Esophagus mucosa (tissue), 1 donor: ENCODE measurements at regions not wholly inside any gene's neighbourhood (a gene's known extent, or its start where the extent isn't known, plus 50 kb on each side); places are given as distances from the start of the nearest gene placed in this dataset.
"Not testable (repeated sequence)": the region's sequence is repeated elsewhere in the genome, so short reads cannot be mapped to it uniquely, and the experiment has no call there.

ENCODE experiments used
- ATAC-seq: fragments of 200-7000 bp; cut with Tn5 transposase; one replicate; pipeline ENCODE4 v1.9.1; 2020
- donor health status: DM: yes; HTN: yes; CAD: no.

DNA sequence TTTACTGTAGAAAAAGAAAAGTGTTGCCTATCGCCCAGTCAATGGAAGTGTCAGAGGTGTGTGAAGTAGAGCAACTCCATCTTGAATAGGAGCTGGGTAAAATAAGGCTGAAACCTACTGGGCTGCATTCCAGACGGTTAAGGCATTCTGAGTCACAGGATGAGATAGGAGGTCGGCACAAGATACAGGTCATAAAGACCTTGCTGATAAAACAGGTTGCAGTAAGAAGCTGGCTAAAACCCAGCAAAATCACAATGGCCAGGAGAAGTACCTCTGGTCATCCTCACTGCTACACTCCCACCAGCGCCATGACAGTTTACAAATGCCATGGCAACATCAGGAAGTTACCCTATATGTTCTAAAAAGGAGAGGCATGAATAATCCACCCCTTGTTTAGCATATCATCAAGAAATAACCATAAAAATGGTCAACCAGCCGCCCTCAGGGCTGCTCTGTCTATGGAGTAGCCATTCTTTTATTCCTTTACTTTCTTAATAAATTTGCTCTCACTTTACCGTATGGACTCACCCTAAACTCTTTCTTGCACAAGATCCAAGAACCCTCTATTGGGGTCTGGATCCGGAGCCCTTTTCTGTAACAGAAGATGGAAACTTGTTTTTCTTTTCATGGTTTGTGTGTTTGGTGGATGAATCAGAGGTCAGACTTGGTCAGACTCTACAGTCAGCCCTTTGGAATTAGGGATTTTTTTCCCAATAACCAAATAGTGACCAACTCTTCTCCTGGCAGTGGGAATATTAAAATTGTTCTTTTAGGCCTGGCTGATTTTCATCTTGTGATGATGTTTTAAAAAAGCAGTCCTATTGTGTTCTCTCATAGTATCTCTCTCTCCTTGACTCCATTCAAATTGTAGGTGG, 252.9 kb upstream of the ACTBL2 start:
- not testable (repeated sequence) for ATAC-seq

DNA sequence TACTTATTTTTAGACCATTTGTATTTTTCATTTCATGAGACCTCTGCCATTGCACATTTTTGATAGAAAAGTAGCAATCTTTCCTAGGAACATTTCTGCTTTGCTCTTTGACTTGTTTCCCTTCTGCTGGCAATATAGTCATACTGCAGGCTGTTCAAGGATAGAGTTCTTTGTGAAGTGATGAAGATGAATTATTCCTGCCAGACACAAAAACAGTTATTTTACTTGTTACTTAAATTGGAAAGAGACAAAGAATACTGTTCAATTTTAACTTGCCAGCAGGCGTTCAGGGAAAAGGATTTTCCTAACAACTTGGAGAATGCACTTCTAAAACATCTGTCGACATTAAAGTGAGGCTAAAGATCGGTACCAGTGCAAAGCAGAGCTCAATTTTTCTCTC, 251.7 kb upstream of the ACTBL2 start:
- no peak for ATAC-seq

DNA sequence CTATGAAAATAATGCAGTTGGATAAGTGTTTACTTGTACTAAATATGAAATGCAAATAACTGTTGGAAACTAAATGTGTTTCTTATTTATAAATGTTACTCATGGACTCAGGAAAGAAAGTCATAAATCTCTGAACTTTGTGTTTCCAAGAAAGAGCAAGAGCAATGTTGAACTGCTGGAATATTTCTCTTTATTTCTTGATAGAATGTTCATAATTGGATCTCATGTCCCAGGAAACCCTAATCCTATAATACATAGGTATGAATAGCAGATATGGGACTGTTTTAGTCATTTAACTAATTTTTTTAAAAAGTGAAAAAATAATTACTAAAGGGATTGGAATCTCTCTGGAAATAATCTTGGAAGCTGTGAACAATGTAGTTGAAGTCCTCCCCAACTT, 245.0 kb upstream of the ACTBL2 start:
- ATAC-seq, result no peak

DNA sequence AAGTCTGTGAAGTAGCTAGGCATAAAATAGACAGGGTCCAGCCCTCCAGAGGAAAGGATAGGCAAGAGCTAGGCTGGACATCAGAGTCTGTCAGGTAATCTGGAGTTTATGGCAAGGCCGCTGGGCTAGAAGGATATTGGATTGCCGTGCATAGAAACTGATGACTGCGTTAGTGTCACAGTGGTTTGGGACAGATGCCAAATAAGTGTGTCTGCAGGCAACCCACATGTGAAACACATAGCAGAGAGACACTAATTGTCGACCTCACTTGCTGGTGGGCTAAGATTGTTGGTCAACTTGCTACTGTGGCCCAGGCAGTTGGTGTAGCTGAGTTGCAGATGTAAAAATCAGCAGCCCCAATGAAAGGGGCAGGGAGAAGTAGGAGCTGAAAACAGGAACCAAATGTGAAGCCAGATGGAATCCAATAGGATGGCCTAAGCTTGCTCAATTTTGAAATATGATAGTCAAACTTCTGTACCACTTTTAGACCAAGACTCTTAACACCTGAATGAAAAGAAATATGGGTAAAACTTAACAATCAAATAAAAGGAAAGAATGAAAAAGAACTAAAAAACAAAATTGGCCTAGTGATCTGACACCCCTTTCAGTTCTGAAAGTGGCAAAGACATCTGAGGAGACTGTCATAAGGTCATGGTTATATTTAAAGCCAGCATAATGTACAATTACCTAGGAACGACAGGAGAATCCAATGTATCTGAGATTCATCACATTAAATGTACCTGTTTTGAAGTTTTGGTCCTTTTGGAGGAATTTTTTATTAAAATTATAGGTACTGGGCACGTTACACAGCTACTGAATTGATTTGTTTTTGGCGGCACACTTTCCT, 243.3 kb upstream of the ACTBL2 start:
- no peak for ATAC-seq

DNA sequence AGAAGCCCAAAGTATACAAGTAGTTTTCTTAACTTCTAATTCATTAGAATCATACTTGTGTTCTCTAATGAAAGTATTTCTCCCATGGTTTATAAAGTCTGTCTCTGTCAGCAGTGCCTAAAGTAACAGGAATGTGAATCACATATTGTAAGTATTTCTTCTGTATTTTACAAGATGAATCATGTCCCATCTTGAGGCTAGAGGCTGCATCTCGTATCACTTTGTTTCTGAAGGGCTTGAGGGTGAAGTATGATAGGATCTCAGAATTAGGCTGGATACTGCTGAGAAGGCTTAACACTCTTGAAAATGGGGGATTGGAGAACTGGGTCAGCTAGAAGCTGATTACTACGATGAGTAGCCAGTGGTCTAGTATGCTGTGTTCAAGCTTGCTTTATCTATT, 242.2 kb upstream of the ACTBL2 start:
- no peak for ATAC-seq

GRCh38 chr5:57721226-57721625, 238.6 kb upstream of the ACTBL2 start:
- ATAC-seq, result no peak

GRCh38 chr5:57720656-57721055, 238.0 kb upstream of the ACTBL2 start:
- no peak for ATAC-seq

GRCh38 chr5:57719216-57719615, 236.6 kb upstream of the ACTBL2 start:
- ATAC-seq, result no peak

DNA sequence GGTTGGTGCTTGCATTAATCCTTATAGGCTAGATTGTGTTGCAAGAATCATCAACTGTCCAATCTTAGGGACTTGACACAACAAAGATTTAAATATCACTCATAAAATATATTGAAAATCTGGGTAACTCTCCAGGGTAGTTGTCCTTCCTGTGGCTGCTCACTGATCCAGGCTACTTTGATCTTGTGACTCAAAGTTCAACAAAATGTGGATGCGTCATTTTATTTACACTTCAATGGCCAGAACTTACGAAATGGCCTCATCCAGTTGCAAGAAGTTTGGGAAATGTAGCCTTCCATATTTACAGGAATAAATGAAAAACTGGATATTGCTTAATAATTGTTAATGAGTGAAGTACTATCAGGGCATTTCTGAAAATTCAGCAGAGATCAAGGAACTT, 235.5 kb upstream of the ACTBL2 start:
- ATAC-seq, result peak; percentile 52

DNA sequence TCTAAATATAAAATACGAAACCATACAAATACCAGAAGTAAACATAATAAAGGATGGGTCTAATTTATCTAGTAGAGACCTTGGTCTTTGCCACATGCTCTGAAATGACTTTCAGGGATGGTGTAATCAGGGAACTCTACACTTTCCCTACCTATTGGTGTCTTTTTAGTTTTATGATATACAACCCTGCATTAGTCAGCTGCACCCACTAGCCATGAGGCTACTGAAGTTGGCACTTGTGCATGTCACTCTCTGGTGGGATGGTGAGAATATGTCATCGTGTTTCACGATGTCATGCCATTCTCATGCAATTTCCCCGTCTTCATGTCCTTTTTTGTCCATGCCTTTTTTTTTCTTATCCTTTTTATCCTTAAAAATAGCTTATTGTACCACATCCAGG, 234.9 kb upstream of the ACTBL2 start:
- no peak for ATAC-seq

GRCh38 chr5:57716661-57717060, 234.1 kb upstream of the ACTBL2 start:
- ATAC-seq, result no peak

DNA sequence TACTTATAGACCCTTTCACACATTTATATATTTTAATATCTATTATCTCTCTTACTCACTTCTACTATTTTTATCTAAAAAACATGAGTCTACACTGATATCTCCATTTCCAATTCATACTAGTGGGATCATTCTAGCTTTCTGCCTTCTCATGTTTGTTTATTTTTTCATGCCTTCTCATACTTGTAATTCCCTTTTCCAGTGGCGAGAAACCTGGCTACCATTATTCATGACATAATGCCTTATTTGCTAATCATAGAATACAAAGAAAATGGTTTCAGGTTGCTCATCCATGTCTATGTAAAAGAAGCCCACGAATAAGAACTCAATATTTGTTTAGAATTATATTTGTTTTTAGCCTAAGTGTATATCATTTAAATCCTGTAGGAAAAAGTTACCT, 232.7 kb upstream of the ACTBL2 start:
- no peak for ATAC-seq

DNA sequence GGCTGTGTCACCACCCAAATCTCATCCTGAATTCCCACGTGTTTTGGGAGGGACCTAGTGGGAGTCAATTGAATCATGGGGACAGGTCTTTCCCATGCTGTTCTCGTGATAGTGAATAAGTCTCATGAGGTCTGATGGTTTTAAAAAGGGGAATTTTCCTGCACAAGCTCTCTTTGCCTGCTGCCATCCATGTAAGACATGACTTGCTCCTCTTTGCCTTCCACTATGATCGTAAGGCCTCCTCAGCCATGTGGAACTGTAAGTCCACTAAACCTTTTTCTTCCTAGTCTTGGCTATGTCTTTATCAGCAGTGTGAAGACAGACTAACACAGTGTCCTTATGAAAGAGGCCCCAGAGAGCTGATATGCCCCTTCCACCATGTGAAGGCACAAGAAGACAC, 230.9 kb upstream of the ACTBL2 start:
- not testable (repeated sequence) for ATAC-seq

DNA sequence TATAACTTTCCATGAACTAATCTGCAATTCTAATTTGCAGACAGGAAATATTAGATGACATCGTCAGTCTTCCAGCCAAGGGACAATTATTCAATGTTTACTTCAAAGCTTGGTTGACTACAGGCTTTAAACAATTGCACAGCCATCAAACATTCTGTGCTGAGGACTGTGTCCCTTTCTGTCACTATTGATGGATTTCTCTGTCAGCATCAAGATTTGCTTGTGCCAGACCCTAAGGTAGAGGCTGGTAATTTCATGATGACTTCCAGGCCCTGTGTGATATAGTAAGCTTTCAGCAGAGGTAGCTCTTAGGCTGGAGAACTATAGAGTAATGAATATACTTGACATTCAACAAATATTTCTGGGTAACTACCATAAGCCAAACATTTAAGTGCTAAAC, 229.3 kb upstream of the ACTBL2 start:
- ATAC-seq, result no peak

DNA sequence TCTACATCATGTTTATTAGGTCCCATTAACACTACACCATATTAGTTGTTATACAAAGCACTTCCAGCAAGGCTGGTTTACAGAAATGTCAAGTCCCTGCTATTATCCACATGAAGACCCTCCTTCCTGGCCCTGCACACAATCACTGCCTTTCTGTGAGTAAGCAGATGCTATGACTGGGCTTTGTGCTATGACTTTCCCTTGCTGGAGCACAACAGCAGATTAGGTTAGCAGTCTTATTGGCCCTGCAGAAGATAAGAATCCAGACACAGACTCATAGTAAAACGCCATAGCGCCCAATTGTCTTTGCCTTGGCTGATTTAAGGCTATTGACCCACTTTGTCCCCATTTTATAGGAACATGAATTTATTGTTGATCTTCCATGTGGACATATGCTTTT, 228.9 kb upstream of the ACTBL2 start:
- no peak for ATAC-seq

DNA sequence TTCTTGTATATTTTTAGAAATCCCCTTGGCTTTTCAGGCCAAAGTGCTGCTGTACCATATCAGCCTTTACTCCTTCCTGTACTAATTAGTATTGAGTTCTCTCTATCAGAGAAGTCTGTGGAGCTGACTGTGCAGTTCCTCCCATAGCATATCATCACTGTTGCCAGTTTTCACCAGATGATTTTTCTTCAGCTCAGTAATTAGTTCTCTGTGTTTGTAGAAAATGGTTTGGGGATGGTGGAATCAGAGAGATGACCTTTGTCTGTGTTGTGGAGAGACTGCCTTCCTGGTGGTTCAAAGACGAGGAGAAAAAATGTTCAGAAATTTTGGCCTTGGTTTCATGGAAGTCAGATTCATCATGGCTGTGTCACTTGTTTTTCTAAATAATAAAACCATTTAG, 227.5 kb upstream of the ACTBL2 start:
- no peak for ATAC-seq

DNA sequence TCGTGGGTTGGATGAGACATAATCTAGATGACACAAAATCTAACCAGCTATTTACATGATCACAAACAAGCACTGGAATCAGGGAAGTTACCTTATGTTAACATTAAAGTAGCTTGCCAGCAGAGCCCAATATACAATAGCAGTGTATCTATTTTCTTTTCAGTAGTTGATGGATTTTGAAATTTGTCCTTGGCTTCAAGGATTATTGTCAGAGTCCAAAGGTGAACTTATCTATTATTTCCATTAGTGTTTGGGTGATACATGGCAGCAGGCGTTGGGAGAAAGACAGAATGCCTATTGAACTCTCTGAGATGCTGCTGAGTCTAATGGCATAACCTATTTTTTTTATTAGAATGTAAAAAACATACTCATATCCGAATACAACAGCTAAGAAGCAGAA, 223.2 kb upstream of the ACTBL2 start:
- no peak for ATAC-seq

- ATAC-seq, result no peak
Measured at GRCh38 chr5:57703721-57704120, 221.1 kb upstream of the ACTBL2 start.

DNA sequence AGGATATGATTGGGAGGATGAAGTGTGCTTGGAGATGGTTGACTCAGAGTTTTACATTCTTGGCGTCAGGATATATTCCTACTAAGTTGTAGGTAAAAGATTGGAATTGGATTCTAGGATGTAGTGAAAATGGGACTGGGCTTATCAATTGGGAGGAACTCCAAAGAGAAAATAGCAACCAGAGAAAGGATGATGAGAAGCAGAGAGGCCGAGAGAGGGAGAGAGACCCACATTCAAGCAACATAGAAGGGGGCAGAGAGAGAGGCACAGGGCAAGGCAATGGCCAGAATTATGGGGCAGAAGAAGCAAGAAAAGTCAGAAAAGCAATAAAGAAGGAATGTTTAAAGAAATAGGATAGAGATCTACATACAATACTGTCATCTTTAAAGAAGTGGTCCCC, 217.9 kb upstream of the ACTBL2 start:
- ATAC-seq, result no peak

- no peak for ATAC-seq
Measured at GRCh38 chr5:57700072-57700471, 217.5 kb upstream of the ACTBL2 start.

DNA sequence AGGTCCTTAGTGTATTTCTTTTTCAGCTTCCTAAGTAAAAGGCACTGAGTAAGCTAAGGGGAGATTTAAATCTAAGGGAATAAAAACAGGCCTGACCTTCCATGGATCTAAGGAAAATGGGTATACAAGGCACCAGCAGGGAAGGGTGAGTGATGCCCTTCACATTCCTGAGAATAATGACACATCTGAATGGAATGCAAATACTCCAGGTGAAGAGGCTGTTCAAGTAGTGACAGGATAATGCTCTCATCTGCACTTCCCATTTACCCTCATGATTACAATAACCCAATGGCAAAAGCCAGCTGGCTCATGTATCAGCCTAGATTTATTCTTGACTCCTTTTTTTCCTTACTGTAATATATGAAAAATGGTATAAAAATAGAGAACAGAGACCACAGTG, 216.2 kb upstream of the ACTBL2 start:
- ATAC-seq, result peak; percentile 92

DNA sequence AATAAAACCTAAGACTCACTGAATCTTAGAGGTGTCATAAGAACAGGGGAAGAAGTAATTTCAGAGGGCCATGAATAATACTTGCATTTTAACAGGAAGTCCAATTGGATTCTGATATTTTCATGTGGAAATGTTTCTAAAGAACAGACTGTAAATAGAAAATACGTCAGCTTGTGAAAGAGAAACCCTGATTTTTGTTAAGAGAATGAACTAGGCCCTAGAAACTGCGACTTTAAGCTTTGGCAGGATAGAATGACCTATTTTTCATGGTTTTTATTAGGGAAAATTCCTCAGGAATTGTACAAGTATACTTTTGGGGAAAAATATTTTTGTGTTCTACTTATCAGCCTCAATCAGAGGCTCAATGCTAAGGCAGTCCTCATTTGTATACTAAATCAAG, 215.5 kb upstream of the ACTBL2 start:
- ATAC-seq, result no peak

DNA sequence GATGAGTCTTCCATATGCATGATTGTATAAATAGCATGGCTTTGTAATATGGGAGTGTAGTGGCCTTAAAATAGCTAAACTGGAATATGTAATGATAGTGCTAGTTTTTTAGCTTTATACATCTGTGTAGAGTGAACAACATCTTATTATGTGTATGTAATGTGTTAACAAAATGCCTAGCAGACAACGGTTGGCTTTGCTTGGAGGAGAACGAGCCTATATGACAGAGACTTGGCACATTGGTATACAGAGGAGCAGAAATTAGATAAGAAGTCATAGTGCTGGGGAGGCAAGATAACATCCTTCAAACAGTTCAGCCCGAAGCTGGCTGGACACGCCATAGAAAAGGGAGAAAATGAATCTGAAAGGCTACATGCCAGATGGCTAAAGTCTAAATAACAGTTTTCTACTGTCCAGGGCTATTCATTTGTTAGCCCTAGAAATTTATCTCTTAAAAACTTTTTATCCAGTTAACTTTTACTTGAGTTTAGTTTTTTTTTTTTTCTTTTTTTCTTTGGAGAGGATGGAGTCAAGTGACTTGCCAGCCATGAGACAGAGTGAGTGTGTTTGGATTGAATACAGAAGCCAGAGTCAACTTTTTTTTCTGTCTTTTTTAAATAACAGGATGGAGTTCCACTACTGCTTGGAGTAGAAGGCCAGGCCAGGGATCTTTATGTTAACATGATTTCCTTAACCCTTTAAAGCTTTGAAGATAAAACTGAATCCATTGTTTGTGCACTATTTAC, 214.4 kb upstream of the ACTBL2 start:
- no peak for ATAC-seq
